ENCODE measurements at regions not wholly inside any gene's neighbourhood (a gene's known extent, or its start where the extent isn't known, plus 50 kb on each side); places are given as distances from the start of the nearest gene placed in this dataset.

DNA sequence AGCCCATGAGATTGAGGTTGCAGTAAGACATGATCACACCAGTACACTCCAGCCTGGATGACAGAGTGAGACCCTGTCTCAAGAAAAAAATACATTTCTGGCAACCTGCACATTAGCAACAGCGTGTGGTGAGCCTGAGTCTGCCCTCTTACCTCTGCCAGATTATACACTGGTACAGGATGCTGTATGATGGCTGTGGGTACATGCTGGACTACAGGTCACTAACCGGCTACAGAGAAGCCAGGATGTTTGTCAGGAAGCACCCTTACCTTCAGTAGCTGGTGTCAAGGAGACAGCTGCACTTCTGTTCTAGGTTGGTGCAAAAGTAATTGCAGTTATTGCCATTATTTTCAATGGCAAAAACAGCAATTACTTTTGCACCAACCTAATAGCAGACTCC is 575.7 kb downstream of the NPHP4 start:
- no peaks in the 10 kb centered on the region for H3K36me3 Mint-ChIP-seq (ENCODE audit: low read depth)
- no peak for DNase-seq
- peaks cover 2% of the 10 kb centered on the region for H3K4me1 Mint-ChIP-seq (ENCODE audit: low read depth)
- TF ChIP-seq, protein P1, sequence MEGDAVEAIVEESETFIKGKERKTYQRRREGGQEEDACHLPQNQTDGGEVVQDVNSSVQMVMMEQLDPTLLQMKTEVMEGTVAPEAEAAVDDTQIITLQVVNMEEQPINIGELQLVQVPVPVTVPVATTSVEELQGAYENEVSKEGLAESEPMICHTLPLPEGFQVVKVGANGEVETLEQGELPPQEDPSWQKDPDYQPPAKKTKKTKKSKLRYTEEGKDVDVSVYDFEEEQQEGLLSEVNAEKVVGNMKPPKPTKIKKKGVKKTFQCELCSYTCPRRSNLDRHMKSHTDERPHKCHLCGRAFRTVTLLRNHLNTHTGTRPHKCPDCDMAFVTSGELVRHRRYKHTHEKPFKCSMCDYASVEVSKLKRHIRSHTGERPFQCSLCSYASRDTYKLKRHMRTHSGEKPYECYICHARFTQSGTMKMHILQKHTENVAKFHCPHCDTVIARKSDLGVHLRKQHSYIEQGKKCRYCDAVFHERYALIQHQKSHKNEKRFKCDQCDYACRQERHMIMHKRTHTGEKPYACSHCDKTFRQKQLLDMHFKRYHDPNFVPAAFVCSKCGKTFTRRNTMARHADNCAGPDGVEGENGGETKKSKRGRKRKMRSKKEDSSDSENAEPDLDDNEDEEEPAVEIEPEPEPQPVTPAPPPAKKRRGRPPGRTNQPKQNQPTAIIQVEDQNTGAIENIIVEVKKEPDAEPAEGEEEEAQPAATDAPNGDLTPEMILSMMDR (IDR thresholded peaks at IDR 0.05), result no peak
- H3K27me3 Mint-ChIP-seq, result no peaks in the 10 kb centered on the region
- H3K27ac Mint-ChIP-seq, result no peak overlapping the region
- POLR2A ChIA-PET, result no interaction called here
- no peaks in the 10 kb centered on the region for H3K9me3 Mint-ChIP-seq
- CTCF ChIA-PET, result no interaction called here
- ATAC-seq, result no peak
- intact Hi-C loops (cut with micrococcal nuclease), result no loop called here
- no peak overlapping the region for H3K4me3 Mint-ChIP-seq

DNA sequence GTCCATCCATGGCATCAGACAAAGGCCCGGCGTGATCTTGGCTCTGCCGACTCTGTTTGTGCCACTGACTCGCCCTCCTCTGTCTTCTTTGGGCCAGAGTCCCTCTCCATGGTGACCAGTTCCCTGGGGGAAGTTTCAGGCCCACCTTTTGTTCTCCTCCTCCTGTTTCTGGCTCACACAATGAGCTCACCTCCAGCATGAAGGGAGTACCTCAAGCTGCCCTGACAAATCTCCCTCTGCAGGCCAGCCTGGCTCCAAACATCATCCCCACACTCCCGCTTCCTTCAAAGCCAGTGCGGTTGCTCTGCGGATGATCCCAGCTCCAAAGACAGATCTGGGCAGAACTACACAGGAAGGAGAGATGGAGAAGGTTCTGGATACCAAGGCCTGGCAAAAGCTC is 576.6 kb downstream of the NPHP4 start:
- H3K9me3 Mint-ChIP-seq, result no peaks in the 10 kb centered on the region
- ChIA-PET CTCF (no interaction called here), POLR2A (no interaction called here)
- ATAC-seq (no peak), DNase-seq (no peak)
- H3K27ac Mint-ChIP-seq, result no peak overlapping the region
- intact Hi-C loops (cut with micrococcal nuclease), result no loop called here
- peaks cover 2% of the 10 kb centered on the region for H3K4me1 Mint-ChIP-seq (ENCODE audit: low read depth)
- TF ChIP-seq, protein P1 (IDR thresholded peaks at IDR 0.05), result no peak
- no peaks in the 10 kb centered on the region for H3K27me3 Mint-ChIP-seq
- no peaks in the 10 kb centered on the region for H3K36me3 Mint-ChIP-seq (ENCODE audit: low read depth)
- H3K4me3 Mint-ChIP-seq, result no peak overlapping the region

DNA sequence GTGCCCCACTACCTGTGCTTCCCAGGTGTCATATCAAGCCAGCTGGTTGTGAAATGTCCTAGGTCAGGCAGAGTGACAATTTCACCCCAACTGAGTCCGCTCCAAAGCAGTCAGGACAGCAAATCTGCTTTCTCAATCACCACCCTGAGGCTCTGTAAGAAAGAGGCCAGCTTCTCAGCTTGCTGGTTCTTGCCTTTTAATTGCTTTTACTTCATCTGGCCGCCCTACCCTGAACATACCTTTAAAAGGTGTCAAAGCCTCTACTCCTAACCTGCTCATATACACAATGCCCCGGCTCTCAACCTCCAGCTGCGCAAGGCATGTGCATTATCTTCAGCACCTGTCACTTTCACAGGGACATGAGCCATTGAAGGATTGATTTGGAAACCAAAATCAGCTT is 581.6 kb downstream of the NPHP4 start:
- no peak overlapping the region for H3K27ac Mint-ChIP-seq
- ChIA-PET CTCF (interaction anchor here (1.2 to 1.3 kb wide), 3 partner anchors 10 to 508 kb away, joined by 3 to 4 read pairs (median 3); no protein-coding TSS in a partner anchor), POLR2A (interaction anchor here (0.8 kb wide), 1 partner anchor 45 kb away, joined by 3 read pairs; no protein-coding TSS in a partner anchor)
- H3K27me3 Mint-ChIP-seq, result no peaks in the 10 kb centered on the region
- H3K4me3 Mint-ChIP-seq, result no peak overlapping the region
- H3K36me3 Mint-ChIP-seq (ENCODE audit: low read depth), result no peaks in the 10 kb centered on the region
- TF ChIP-seq, protein P1 (IDR thresholded peaks at IDR 0.05), result no peak
- intact Hi-C loops (cut with micrococcal nuclease), result no loop called here
- no peak for ATAC-seq
- DNase-seq, result no peak
- H3K4me1 Mint-ChIP-seq (ENCODE audit: low read depth), result peaks cover 2% of the 10 kb centered on the region
- peaks cover 5% of the 10 kb centered on the region for H3K9me3 Mint-ChIP-seq

DNA sequence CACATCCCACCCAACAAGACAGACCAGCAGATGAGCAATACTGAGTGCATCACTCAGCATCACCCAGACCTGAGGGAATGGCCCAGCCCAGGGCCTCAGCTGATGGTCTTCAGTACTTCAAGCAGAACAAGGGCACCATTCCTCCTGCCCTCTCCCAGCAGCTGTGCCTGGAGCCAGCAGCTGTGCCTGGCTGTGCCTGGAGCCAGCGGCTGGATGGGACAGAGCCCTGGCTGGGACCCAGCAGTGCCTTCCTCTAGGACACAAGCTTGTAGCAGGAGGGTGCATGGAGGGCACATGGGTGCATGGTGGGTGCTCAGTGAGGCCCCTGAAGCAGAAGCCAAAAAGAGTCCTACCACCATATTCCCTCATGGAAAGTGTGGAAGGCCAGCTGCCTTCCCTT is 583.8 kb downstream of the NPHP4 start:
- TF ChIP-seq, protein P1 (IDR thresholded peaks at IDR 0.05), result no peak
- Mint-ChIP-seq H3K9me3 (peaks cover 5% of the 10 kb centered on the region), H3K27me3 (no peaks in the 10 kb centered on the region), H3K36me3 (ENCODE audit: low read depth) (no peaks in the 10 kb centered on the region), H3K27ac (no peak overlapping the region), H3K4me1 (ENCODE audit: low read depth) (peaks cover 2% of the 10 kb centered on the region), H3K4me3 (no peak overlapping the region)
- no peak for ATAC-seq
- no peak for DNase-seq
- POLR2A ChIA-PET, result no interaction called here
- intact Hi-C loops (cut with micrococcal nuclease), result no loop called here
- CTCF ChIA-PET, result no interaction called here

DNA sequence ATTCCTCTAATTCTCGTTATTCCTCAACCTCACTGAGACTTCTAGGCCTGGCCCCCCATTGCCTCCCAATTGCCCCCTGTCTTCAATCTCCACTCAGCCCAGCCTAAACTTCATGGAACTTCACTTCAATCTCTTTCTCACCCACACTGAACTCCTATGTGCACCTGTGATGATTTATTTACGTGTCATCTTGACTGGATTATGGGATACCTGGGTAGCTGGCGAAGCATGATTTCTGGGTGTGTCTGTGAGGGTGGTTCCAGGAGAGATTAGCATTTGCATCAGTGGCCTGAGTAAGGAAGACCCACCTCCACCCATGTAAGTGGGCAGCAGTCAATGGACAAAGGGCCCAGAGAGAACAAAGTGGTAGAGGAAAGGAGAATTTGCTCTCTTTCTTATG is 587.0 kb downstream of the NPHP4 start:
- Mint-ChIP-seq H3K36me3 (ENCODE audit: low read depth) (no peaks in the 10 kb centered on the region), H3K27me3 (no peaks in the 10 kb centered on the region), H3K9me3 (peaks cover 5% of the 10 kb centered on the region), H3K4me3 (no peak overlapping the region), H3K4me1 (ENCODE audit: low read depth) (no peaks in the 10 kb centered on the region), H3K27ac (no peak overlapping the region)
- intact Hi-C loops (cut with micrococcal nuclease), result no loop called here
- TF ChIP-seq, protein P1 (IDR thresholded peaks at IDR 0.05), result no peak
- ChIA-PET POLR2A (interaction anchor here (0.6 kb wide), 1 partner anchor 69 kb away, joined by 3 read pairs; no protein-coding TSS in a partner anchor), CTCF (no interaction called here)
- DNase-seq, result no peak
- no peak for ATAC-seq

All from activated CD8-positive, alpha-beta T cell treated with anti-CD3 and anti-CD28 coated beads for 36 hours (primary cell).